ENCODE measurements at regions not wholly inside any gene's neighbourhood (a gene's known extent, or its start where the extent isn't known, plus 50 kb on each side); places are given as distances from the start of the nearest gene placed in this dataset.

DNA sequence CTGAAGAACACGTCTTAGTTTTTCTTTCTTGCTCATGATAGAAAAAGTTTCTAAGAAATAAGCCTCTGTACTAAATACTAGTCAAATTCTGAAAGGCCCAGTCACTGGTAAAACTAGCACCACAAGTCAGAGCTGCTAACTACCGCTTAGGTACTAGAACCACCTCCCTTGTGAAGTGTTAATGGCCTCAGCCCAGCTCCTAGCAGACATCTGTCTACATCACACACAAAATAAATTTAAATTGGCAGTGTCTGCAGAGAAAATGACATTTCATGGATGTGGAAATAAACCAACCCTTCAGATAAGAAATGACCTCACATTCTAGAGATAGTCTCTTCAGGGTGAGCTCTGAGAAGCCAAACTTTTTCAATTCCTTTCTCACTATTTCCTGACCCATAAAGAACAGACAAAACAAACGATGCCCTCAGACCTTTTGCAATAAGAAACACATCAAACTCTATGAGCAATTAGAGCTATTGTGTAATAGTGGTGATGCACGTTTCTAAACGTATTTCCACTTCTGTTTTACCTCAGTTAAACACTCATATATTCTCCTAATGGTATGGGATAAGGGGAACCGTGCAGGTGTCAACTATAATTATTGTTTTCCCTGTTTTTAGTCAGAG, 70.3 kb upstream of the DSG1 start:
- DNase-seq: no peak

DNA sequence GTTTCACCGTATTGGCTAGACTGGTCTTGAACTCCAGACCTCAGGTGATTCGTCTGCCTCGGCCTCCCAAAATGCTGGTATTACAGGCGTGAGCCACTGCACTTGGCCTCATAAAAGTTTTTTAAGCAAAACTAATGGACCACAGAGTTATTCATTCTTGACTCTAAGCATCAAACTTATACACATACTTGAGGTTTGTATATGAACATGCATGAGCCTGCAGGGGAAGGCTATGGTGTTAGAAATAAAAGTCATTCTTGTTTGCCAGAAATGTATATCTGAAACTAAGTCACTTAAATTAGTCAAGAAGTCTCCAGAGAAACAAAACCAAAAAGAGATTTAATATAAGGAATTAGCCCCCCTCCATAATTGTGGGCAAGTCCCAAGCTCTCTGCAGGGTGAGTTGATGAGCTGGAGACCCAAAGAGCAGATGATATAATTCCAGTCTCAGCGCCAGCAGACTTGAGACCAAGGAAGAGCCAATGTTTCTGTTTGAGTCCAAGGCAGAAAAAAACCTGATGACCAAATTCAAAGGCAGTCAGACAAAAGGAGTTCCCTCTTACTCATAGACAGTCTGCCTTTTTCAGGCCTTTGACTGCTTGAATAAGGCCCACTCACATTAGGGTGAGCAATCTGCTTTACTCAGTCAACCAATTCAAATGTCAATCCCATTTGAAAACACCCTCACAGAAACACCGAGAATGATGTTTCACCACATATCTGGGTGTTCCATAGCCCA, 69.0 kb upstream of the DSG1 start:
- DNase-seq: no peak

DNA sequence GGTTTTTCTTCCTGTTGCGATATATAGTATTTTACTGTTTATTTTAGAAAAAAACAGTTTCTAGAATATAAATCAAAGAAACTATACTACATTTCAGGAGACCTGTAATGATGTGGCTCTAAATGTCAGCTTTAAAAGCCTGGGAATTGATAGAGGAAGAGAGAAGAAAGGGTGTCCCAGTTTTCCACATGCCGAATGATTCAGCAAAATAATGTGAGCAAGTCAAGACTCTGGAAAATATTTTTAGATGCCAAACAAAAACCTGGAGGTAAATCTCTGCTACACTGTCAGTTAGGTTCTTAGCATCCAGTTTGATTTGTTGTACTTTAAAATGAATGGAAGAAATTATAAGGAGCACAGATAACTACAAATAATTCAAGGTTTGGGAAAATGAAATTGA, 67.1 kb upstream of the DSG1 start:
- no peak for DNase-seq

DNA sequence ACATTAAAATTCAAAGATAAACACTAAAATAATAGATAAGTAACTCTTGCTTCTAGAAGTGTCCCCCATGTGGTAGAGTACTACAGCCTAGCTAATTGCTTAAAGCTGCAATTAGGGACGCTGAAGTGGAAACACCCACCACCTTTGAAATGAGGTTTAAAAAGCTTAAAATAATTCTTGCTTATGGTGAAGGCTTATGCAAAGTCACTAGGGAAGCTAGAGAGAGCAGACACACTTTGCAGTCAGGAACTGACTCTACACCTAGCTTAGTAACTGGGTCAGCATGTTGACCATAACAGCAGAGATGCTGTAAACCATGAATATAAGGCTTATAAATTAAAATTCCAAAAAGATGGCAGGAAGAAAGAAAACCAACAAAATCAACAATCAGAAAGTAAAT, 65.4 kb upstream of the DSG1 start:
- no peak for DNase-seq

DNA sequence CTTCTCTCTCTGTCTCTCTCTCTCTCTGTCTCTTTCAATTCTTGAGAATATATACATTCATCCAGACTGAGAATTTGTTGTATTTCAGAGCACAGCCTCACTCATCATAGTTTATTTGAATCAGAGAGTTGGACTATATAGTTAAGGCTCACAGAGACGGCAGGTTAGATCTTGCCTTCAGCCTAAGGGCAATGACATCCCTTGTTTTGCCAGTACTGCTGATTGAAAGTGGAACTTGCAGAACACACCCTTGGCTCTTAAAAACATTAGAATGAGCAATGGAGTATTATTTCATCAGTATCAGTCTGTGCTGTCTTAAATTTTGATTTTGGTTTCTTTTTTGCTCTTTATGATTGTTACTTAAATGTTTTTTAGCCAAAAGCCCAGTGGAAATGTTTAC, 62.0 kb upstream of the DSG1 start:
- no peak for DNase-seq

DNA sequence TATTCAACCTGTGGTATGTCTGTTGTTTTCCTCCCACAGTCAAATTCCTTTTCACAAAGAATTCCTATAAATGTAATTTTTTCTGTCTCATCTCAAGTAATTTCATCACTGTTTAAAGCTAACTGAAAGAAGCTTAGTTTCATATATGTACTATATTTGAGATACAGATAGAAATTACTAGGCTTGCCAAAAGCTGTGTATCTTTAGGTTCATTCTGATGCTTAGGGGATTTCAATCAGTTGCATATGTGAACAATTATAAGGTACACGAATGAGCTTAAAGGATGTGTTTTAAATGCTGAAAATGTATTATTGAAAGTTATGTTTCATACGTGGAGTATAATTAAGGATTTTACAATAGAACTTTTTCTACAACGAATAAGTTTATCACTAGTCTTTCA, 59.2 kb upstream of the DSG1 start:
- no peak for DNase-seq

DNA sequence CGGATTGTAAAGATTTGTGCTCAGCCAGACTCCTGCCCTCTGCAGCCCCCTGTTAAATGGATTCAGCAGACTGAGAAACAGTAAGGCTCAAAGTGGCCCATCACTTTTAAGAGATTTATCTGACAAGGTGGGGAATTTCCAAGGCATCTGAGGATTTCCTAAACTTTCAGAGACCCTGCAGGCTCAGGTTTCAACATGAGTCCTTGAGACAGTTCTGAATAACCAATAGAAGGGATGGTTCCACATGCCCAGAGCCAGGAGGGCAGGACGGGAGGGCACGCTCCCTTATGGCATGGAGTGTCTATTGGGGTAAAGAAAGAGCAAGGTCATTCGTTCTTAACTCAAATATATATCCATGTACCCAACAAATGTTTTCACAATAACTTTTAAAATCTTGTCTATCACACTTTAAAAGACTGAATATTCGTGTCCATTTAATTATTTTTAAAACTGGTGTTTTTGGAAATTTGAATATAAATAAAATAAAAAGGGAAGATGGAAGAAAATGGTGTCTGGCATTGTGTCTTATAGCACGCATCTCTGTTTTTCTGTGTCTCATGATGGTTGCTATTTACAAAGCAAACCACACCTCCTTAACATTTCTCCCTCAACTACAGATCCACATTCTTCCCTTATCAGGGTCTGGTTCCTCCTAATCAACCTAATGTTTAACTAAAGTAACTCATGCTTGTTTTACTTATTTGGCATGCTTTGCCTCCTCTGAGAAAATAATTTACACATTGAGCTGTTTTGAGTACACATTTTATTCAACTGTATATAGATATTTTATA, 56.0 kb upstream of the DSG1 start:
- DNase-seq: no peak

DNA sequence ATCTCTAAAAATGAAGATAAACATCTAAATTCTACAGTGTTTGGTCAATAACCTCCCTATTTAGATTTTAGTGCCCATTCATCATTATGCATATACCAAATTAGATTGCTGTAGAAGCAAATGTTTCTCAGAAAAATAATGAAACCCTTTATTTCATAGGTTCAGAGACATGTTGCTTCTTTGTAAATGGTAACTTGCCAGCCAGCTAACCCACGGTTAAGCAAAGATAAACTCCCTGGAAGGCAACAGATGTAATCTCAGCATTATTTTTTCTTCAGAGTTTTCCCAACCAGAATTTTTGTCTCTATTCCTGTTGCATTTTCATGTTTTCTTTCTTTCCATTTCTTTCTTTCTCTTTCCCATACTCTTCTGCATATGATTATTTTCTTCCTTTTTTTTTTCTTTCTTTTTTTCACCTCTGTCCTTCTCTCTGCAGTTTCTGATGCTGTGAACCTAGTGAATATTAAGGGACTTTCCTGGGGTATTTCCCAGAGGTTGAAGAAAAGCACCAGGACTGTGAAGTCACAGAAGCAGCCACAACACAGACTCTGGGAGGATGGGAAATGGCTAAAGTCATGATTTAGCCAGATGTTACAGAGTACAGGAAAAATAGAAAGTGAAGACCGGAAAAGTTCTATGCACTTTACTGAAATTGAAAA, 50.0 kb upstream of the DSG1 start:
- no peak for DNase-seq
